IMR-90 (cell line): ENCODE measurements at regions not wholly inside any gene's neighbourhood (a gene's known extent, or its start where the extent isn't known, plus 50 kb on each side); places are given as distances from the start of the nearest gene placed in this dataset.

Experiments
- ATAC-seq: fragments of 200-7000 bp; cut with Tn5 transposase; 2 replicates; pipeline ENCODE4 v1.9.1; 2020; ENCODE audit warnings: low read depth, mild to moderate bottlenecking, moderate library complexity
- BruUV-seq: library from RNA; stranded (reverse); fragments of 400-500 nt; replicated peaks from 2 replicates; lab custom pipeline; 2021; lab: Mats Ljungman, UMichigan
- CTCF ChIA-PET: fragments of 300-600 bp; formaldehyde crosslinking; extraction: SDS; loops from one replicate; lab custom pipeline; 2021; ENCODE audit warnings: antibody characterized with exemption; lab: Yijun Ruan, JAX
- POLR2A ChIA-PET: fragments of 300-600 bp; sonication (Branson Sonifier 250); formaldehyde crosslinking; loops from one replicate; lab custom pipeline; 2022; ENCODE audit warnings: antibody characterized with exemption; ENCODE audit not compliant: unreplicated experiment; lab: Charles Lee
- DNase-seq: peaks from one replicate; pipeline ENCODE4 v3.0.0; 2013
- H2AFZ ChIP-seq: replicated peaks from 2 replicates; pipeline ENCODE3; 2013; ENCODE audit warnings: low read length, mild to moderate bottlenecking; ENCODE audit not compliant: poor library complexity
- H2AK5ac ChIP-seq: 2 replicates; pipeline ENCODE4 v1.6.1; 2013; ENCODE audit warnings: low read depth, low read length, inconsistent platforms
- H2AK9ac ChIP-seq: replicated peaks from 2 replicates; pipeline ENCODE3; 2013; ENCODE audit warnings: mild to moderate bottlenecking, low read depth, low read length, moderate library complexity; ENCODE audit not compliant: poor library complexity
- H2BK120ac ChIP-seq: 2 replicates; pipeline ENCODE4 v1.6.1; 2013; ENCODE audit warnings: low read depth, low read length, inconsistent platforms
- H2BK15ac ChIP-seq: 3 replicates; pipeline ENCODE4 v1.6.1; 2013; ENCODE audit warnings: low read depth, low read length, inconsistent platforms
- H2BK20ac ChIP-seq: 2 replicates; pipeline ENCODE4 v1.6.1; 2013; ENCODE audit warnings: low read depth, mild to moderate bottlenecking, inconsistent platforms, low read length, moderate library complexity
- H2BK5ac ChIP-seq: 2 replicates; pipeline ENCODE4 v1.6.1; 2013; ENCODE audit warnings: mild to moderate bottlenecking, low read depth, low read length, inconsistent platforms; ENCODE audit not compliant: poor library complexity, severe bottlenecking
- H3K14ac ChIP-seq: replicated peaks from 2 replicates; pipeline ENCODE4 v1.6.1; 2013; ENCODE audit warnings: low read depth, low read length, inconsistent platforms
- H3K18ac ChIP-seq: 2 replicates; pipeline ENCODE4 v1.6.1; 2013; ENCODE audit warnings: low read depth, low read length, control low read depth
- H3K23ac ChIP-seq: 2 replicates; pipeline ENCODE4 v1.6.1; 2013; ENCODE audit warnings: low read depth, low read length, inconsistent platforms
- H3K27ac ChIP-seq: 2 replicates; pipeline ENCODE4 v1.5.1; 2013; ENCODE audit warnings: mild to moderate bottlenecking, control low read depth, low read length; ENCODE audit not compliant: insufficient read depth
- H3K27me3 ChIP-seq: 2 replicates; pipeline ENCODE4 v1.6.1; 2013; ENCODE audit warnings: low read length; ENCODE audit not compliant: control insufficient read depth, insufficient read depth
- H3K36me3 ChIP-seq: 2 replicates; pipeline ENCODE4 v1.6.1; 2013; ENCODE audit warnings: low read length, mixed read lengths; ENCODE audit not compliant: control insufficient read depth, insufficient read depth
- H3K4ac ChIP-seq: 2 replicates; pipeline ENCODE4 v1.6.1; 2013; ENCODE audit warnings: low read depth, low read length, inconsistent platforms
- H3K4me1 ChIP-seq: 2 replicates; pipeline ENCODE4 v1.6.1; 2013; ENCODE audit warnings: low read length, mixed read lengths; ENCODE audit not compliant: control insufficient read depth, insufficient read depth
- H3K4me2 ChIP-seq: 2 replicates; pipeline ENCODE4 v1.6.1; 2013; ENCODE audit warnings: low read depth, mild to moderate bottlenecking, control low read depth, low read length, moderate library complexity
- H3K4me3 ChIP-seq: 2 replicates; pipeline ENCODE4 v1.5.1; 2013; ENCODE audit warnings: low read depth, mild to moderate bottlenecking, control low read depth, low read length, moderate library complexity; ENCODE audit not compliant: insufficient read depth
- H3K56ac ChIP-seq: 2 replicates; pipeline ENCODE4 v1.6.1; 2013; ENCODE audit warnings: low read length, inconsistent platforms; ENCODE audit not compliant: insufficient read depth; ENCODE audit errors: extremely low read depth
- H3K79me1 ChIP-seq, 2 experiments: 2 replicates each; pipeline ENCODE4 v1.6.1; 2013; ENCODE audit warnings: low read length in 2 of 2, inconsistent platforms in 1 of 2, low read depth in 1 of 2
- H3K9ac ChIP-seq: 2 replicates; pipeline ENCODE4 v1.6.1; 2013; ENCODE audit warnings: low read depth, low read length, control low read depth
- H3K9me1 ChIP-seq: 2 replicates; pipeline ENCODE4 v1.6.1; 2013; ENCODE audit warnings: low read length, inconsistent platforms; ENCODE audit not compliant: insufficient read depth
- H3K9me3 ChIP-seq: 2 replicates; pipeline ENCODE4 v1.6.1; 2013; ENCODE audit warnings: low read length; ENCODE audit not compliant: control insufficient read depth, insufficient read depth
- H4K20me1 ChIP-seq: 2 replicates; pipeline ENCODE4 v1.6.1; 2013; ENCODE audit warnings: low read length, inconsistent platforms; ENCODE audit not compliant: insufficient read depth
- H4K5ac ChIP-seq: 2 replicates; pipeline ENCODE4 v1.6.1; 2013; ENCODE audit warnings: mild to moderate bottlenecking, low read depth, low read length, control low read depth
- H4K8ac ChIP-seq, 2 experiments: 2 replicates each; pipeline ENCODE4 v1.6.1; 2013; ENCODE audit warnings: low read depth in 2 of 2, low read length in 2 of 2, control low read depth in 1 of 2, inconsistent platforms in 1 of 2
- H4K91ac ChIP-seq: 2 replicates; pipeline ENCODE4 v1.6.1; 2013; ENCODE audit warnings: low read depth, low read length, inconsistent platforms; ENCODE audit not compliant: insufficient read depth
- BHLHE40 ChIP-seq: fragments of 150-350 bp; IDR thresholded peaks from 2 replicates; pipeline ENCODE4 v1.6.1; 2016; ENCODE audit warnings: mild to moderate bottlenecking, low read depth, low read length
- CEBPB ChIP-seq: IDR thresholded peaks from 2 replicates; pipeline ENCODE4 v1.6.1; 2012; ENCODE audit warnings: low read depth, low read length, improper control_type of control experiment
- CHD1 ChIP-seq: IDR thresholded peaks from 2 replicates; pipeline ENCODE4 v1.6.1; 2012; ENCODE audit warnings: low read depth, low read length, improper control_type of control experiment
- FOS ChIP-seq: fragments of 150-350 bp; IDR thresholded peaks from 2 replicates; pipeline ENCODE4 v1.6.1; 2016; ENCODE audit warnings: low read depth, low read length
- MAFK ChIP-seq: IDR thresholded peaks from 2 replicates; pipeline ENCODE4 v1.6.1; 2012; ENCODE audit warnings: low read depth, low read length, improper control_type of control experiment
- MAZ ChIP-seq: IDR thresholded peaks from 2 replicates; pipeline ENCODE4 v1.6.1; 2012; ENCODE audit warnings: low read depth, mild to moderate bottlenecking, low read length, improper control_type of control experiment, moderate library complexity, borderline replicate concordance
- MXI1 ChIP-seq: IDR thresholded peaks from 2 replicates; pipeline ENCODE4 v1.6.1; 2012; ENCODE audit warnings: low read depth, mild to moderate bottlenecking, low read length, moderate library complexity, borderline replicate concordance
- NFE2L2 ChIP-seq: fragments of 150-350 bp; IDR thresholded peaks from 2 replicates; pipeline ENCODE4 v1.6.1; 2016; ENCODE audit warnings: low read depth, mild to moderate bottlenecking, low read length
- POLR2A ChIP-seq: IDR thresholded peaks from 2 replicates; pipeline ENCODE4 v1.6.1; 2012; ENCODE audit warnings: mild to moderate bottlenecking, low read depth, low read length
- RAD21 ChIP-seq: IDR thresholded peaks from 2 replicates; pipeline ENCODE4 v1.6.1; 2012; ENCODE audit warnings: low read length, improper control_type of control experiment
- RCOR1 ChIP-seq: IDR thresholded peaks from 2 replicates; pipeline ENCODE4 v1.6.1; 2012; ENCODE audit warnings: mild to moderate bottlenecking, low read length, improper control_type of control experiment; ENCODE audit not compliant: insufficient replicate concordance
- RFX5 ChIP-seq: IDR thresholded peaks from 2 replicates; pipeline ENCODE4 v1.8.0; 2012; ENCODE audit warnings: low read depth, mild to moderate bottlenecking, low read length, moderate library complexity
- SMC3 ChIP-seq: fragments of 150-350 bp; IDR thresholded peaks from 2 replicates; pipeline ENCODE4 v1.6.1; 2016; ENCODE audit warnings: low read depth, mild to moderate bottlenecking, antibody characterized with exemption, low read length, moderate library complexity
- WGBS, 2 experiments: methylation state at CpG; one replicate each; pipeline versions ENCODE4 v1.1.5 to v1.1.7; 2013; ENCODE audit warnings: missing lambda C conversion rate in 2 of 2; ENCODE audit not compliant: insufficient read length in 1 of 2; ENCODE audit errors: extremely low coverage in 2 of 2; 5-methylcytosine and 5-hydroxymethylcytosine counted together
- dilution Hi-C: fragments of 300-500 bp; cut with HindIII; formaldehyde crosslinking; loops from one replicate; pipeline ENCODE4 v1.14.3; 2018; ENCODE audit warnings: low sequenced_read_pairs; ENCODE audit not compliant: unreplicated experiment
- in situ Hi-C: fragments of 300-500 bp; cut with MboI; formaldehyde crosslinking; loops from 3 replicates; pipeline ENCODE4 v1.14.3; 2019; ENCODE audit warnings: low sequenced_read_pairs, inconsistent platforms, mixed read lengths
- intact Hi-C: fragments of 100-400 bp; cut with micrococcal nuclease; formaldehyde crosslinking; loops from 2 replicates; pipeline ENCODE4 v1.10.0; 2022
- TF ChIP-seq, protein P1 (sequence below): fragments of 150-350 bp; IDR thresholded peaks from 2 replicates; pipeline ENCODE4 v1.6.1; 2017; ENCODE audit warnings: mild to moderate bottlenecking, antibody characterized with exemption, low read length, low read depth
- TF ChIP-seq, protein P2 (sequence below): conservative IDR thresholded peaks from 2 replicates; pipeline ENCODE4 v1.5.1; 2012; ENCODE audit warnings: mild to moderate bottlenecking, low read depth, low read length, improper control_type of control experiment

DNA sequence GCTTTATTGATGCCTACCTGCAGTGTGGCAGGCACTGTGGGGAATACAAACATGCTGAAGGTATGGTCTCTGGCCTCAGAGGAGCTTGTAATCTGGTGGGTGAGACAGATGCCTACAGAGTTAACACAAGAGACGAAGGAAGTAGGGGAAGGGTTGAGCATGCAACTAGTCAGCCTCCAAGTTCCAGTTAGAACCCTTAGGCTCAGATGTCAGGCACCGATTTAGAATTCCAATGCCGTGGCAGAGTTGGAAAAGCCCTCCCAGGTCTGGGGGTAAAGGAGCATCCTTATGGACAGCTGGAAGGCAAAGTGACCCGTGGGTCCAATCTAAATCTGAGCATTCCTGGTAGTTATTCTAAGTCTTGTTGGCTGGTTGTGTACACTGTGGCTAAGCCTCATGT is 132.9 kb upstream of the GJB5 start:
- ChIA-PET POLR2A (no interaction called here), CTCF (no interaction called here)
- Histone ChIP-seq H2BK5ac (no peak overlapping the region), H3K9ac (no peak overlapping the region), H3K4ac (no peak overlapping the region), H2BK120ac (no peak overlapping the region), H3K79me1 (no peaks in the 10 kb centered on the region), H3K4me3 (no peak overlapping the region), H2BK15ac (no peak overlapping the region), H4K91ac (no peak overlapping the region), H3K56ac (no peak overlapping the region), H2AFZ (no peak overlapping the region), H3K9me1 (no peaks in the 10 kb centered on the region), H3K27me3 (no peaks in the 10 kb centered on the region), H2BK20ac (no peak overlapping the region), H4K8ac (no peak overlapping the region), H3K23ac (no peak overlapping the region), H3K36me3 (no peaks in the 10 kb centered on the region), H3K4me1 (no peaks in the 10 kb centered on the region), H4K20me1 (no peaks in the 10 kb centered on the region), H2AK9ac (no peak overlapping the region), H3K9me3 (0 out of 2 replicates have a peak, but pooled peaks cover 6% of the 10 kb centered on the region), H3K18ac (no peak overlapping the region), H3K4me2 (no peak overlapping the region), H3K14ac (no peak overlapping the region), H2AK5ac (no peak overlapping the region), H3K27ac (no peak overlapping the region), H4K5ac (no peak overlapping the region)
- no peak for ATAC-seq
- in situ Hi-C loops (no loop called here), dilution Hi-C loops (no loop called here), intact Hi-C loops (no loop called here)
- no TSS peak for BruUV-seq
- WGBS, 2 experiments = no CpG with 5 or more reads among the region's 4 CpGs
- no peak for DNase-seq
- TF ChIP-seq RCOR1 (no peak), MAFK (no peak), BHLHE40 (no peak), RFX5 (no peak), SMC3 (no peak), POLR2A (no peak), CEBPB (no peak), FOS (no peak), MAZ (no peak), RAD21 (no peak), NFE2L2 (no peak), CHD1 (no peak), MXI1 (no peak)
- TF ChIP-seq, protein P1, sequence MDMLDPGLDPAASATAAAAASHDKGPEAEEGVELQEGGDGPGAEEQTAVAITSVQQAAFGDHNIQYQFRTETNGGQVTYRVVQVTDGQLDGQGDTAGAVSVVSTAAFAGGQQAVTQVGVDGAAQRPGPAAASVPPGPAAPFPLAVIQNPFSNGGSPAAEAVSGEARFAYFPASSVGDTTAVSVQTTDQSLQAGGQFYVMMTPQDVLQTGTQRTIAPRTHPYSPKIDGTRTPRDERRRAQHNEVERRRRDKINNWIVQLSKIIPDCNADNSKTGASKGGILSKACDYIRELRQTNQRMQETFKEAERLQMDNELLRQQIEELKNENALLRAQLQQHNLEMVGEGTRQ = no peak
- TF ChIP-seq, protein P2, sequence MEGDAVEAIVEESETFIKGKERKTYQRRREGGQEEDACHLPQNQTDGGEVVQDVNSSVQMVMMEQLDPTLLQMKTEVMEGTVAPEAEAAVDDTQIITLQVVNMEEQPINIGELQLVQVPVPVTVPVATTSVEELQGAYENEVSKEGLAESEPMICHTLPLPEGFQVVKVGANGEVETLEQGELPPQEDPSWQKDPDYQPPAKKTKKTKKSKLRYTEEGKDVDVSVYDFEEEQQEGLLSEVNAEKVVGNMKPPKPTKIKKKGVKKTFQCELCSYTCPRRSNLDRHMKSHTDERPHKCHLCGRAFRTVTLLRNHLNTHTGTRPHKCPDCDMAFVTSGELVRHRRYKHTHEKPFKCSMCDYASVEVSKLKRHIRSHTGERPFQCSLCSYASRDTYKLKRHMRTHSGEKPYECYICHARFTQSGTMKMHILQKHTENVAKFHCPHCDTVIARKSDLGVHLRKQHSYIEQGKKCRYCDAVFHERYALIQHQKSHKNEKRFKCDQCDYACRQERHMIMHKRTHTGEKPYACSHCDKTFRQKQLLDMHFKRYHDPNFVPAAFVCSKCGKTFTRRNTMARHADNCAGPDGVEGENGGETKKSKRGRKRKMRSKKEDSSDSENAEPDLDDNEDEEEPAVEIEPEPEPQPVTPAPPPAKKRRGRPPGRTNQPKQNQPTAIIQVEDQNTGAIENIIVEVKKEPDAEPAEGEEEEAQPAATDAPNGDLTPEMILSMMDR = no peak
